Activated T-helper 17 cell treated with anti-CD3 and anti-CD28 coated beads, Interleukin-2, amount 50 U/mL, for 72 hours (primary cell): ENCODE measurements at regions not wholly inside any gene's neighbourhood (a gene's known extent, or its start where the extent isn't known, plus 50 kb on each side); places are given as distances from the start of the nearest gene placed in this dataset.
"Not testable (repeated sequence)": the region's sequence is repeated elsewhere in the genome, so short reads cannot be mapped to it uniquely, and the experiment has no call there.

Experiments used
- ATAC-seq: fragments of 150-1000 bp; cut with Tn5 transposase; replicated peaks from 2 replicates; pipeline ENCODE4 v1.10.0; 2021; ENCODE audit warnings: mild to moderate bottlenecking, moderate library complexity
- H3K27ac Mint-ChIP-seq: one replicate; pipeline ENCODE4 v1.8.0; 2022; ENCODE audit warnings: mixed read lengths
- H3K27me3 Mint-ChIP-seq: one replicate; pipeline ENCODE4 v1.8.0; 2022; ENCODE audit warnings: mixed read lengths
- H3K36me3 Mint-ChIP-seq: one replicate; pipeline ENCODE4 v1.8.0; 2022; ENCODE audit warnings: low read depth, mild to moderate bottlenecking, mixed read lengths
- H3K4me1 Mint-ChIP-seq: one replicate; pipeline ENCODE4 v1.8.0; 2022; ENCODE audit warnings: mixed read lengths
- H3K4me3 Mint-ChIP-seq: one replicate; pipeline ENCODE4 v1.8.0; 2022; ENCODE audit warnings: mild to moderate bottlenecking, mixed read lengths
- H3K9me3 Mint-ChIP-seq: one replicate; pipeline ENCODE4 v1.8.0; 2022; ENCODE audit warnings: mixed read lengths

DNA sequence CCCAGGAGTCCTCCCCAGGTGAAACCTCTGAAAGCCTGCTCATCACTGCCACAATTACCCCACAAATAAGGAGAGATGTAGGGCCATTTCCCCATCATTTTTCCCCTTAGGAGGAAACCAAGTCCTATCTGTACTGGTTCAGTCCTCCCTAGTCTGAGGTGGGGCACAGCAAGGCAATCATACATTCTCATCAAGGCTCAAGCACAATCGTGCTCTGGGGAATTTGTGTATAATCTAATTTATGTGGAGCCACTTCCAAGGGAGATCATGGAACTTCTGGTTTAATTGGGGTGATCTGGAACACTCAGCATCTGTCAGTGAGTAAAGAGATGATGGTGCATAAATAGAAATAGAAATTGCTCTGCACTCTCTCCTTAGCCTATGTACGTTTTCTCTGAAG is 546.9 kb downstream of the IGSF11 start:
- Mint-ChIP-seq H3K4me1 (no peaks in the 10 kb centered on the region), H3K4me3 (no peak overlapping the region), H3K27ac (no peak overlapping the region), H3K9me3 (peaks cover 4% of the 10 kb centered on the region), H3K27me3 (no peaks in the 10 kb centered on the region), H3K36me3 (no peaks in the 10 kb centered on the region)
- no peak for ATAC-seq

DNA sequence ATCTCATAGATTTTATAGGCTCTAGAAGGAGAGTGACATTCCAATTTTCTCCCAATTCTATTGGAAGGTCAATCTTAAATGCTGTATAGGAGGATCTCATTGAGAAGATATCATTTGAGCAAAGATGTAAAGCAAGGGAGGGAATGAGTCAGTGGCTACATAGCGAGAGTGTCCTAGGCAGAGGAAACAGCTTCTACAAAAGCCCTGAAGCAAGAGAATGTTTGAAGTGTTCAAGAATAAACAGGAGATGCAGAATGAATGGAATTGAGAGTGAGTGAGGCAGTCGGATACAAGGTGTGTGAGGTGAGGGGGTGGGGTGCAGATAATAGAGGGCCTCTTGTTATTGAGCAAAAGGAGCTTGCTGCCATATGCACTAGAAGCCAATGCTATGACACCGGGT is 545.9 kb downstream of the IGSF11 start:
- Mint-ChIP-seq H3K27ac (no peak overlapping the region), H3K9me3 (peaks cover 4% of the 10 kb centered on the region), H3K4me1 (no peaks in the 10 kb centered on the region), H3K36me3 (no peaks in the 10 kb centered on the region), H3K27me3 (no peaks in the 10 kb centered on the region), H3K4me3 (no peak overlapping the region)
- no peak for ATAC-seq

DNA sequence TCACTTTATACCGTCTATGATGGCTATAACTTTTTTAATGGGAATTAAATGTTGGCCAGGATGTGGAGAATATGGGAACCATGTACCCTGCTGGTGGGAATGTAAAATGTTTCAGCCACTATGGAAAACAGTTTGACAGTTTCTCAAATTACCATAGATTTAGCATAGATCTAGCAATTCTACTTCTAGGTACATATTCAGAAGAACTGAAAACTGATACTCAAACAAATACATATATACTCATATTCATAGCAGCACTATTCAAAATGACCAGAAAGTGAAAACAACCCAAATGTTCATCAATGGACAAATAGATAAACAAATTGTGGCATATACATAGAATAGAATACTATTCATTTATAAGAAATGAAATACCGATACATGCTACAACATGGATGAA is 539.4 kb downstream of the IGSF11 start:
- Mint-ChIP-seq H3K27me3 (no peaks in the 10 kb centered on the region), H3K9me3 (peaks cover 4% of the 10 kb centered on the region), H3K36me3 (no peaks in the 10 kb centered on the region), H3K4me3 (no peak overlapping the region), H3K4me1 (no peaks in the 10 kb centered on the region), H3K27ac (no peak overlapping the region)
- no peak for ATAC-seq

DNA sequence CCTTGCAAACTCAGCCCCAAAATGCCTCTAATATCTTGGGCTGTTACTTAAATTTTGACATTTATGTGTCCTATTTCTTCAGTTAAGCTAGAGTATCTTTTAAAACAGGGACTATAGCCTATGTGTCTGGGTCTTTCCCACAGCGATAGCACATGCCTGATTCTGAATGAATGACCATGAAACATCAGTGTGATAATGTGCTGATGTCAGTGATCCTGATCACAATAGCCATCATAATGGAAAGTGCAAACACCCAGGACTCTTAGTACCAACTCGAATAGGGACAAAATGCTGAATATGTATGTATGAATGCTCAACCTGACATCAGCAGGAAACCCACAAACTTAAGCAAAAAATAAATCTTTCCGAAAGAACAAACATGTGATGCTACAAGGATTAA is 537.4 kb downstream of the IGSF11 start:
- Mint-ChIP-seq H3K27me3 (no peaks in the 10 kb centered on the region), H3K4me1 (no peaks in the 10 kb centered on the region), H3K9me3 (no peaks in the 10 kb centered on the region), H3K4me3 (no peak overlapping the region), H3K36me3 (no peaks in the 10 kb centered on the region), H3K27ac (no peak overlapping the region)
- no peak for ATAC-seq

DNA sequence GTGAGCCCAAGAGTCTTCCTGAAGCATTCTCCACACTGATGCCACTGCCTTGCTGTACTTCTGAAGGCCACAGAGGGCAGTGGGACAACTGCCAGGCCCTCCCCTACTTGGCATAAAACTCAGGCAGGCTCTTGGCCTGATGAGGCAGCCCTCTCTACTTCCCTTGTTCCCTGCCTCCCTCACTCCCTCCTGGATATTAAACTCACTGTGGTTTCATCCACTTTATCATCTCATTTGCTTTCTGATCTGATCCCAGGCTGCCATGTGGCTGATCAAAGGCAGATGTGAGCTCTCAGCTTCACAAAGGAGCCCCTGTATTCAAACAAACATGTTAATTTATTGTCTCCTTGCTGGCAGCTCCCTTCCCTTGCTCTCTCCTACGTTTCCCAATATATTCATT is 533.5 kb downstream of the IGSF11 start:
- no peaks in the 10 kb centered on the region for H3K4me1 Mint-ChIP-seq
- no peaks in the 10 kb centered on the region for H3K27me3 Mint-ChIP-seq
- no peak for ATAC-seq
- no peaks in the 10 kb centered on the region for H3K36me3 Mint-ChIP-seq
- no peak overlapping the region for H3K4me3 Mint-ChIP-seq
- H3K9me3 Mint-ChIP-seq, result no peaks in the 10 kb centered on the region
- H3K27ac Mint-ChIP-seq, result no peak overlapping the region

DNA sequence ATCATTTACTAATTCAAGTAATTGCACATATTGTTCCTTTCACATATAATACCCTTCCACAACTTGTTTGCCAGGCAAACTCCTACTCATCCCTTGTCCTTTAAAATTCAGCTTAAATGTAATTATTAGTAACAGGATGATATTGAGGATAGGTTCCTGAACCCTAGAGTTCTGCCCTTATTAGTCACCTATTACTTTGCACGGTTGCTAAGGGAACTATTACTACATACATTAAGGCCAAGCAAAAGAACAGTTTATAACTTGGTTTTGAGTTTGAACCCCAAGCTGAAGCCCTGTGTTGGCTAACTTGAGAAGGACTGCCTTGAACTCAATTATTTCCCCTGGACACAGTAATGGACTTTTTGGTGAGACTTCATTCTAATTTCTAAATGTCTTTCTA is 529.7 kb downstream of the IGSF11 start:
- Mint-ChIP-seq H3K4me3 (no peak overlapping the region), H3K36me3 (no peaks in the 10 kb centered on the region), H3K27me3 (no peaks in the 10 kb centered on the region), H3K4me1 (no peaks in the 10 kb centered on the region), H3K27ac (no peak overlapping the region), H3K9me3 (no peaks in the 10 kb centered on the region)
- ATAC-seq, result no peak

DNA sequence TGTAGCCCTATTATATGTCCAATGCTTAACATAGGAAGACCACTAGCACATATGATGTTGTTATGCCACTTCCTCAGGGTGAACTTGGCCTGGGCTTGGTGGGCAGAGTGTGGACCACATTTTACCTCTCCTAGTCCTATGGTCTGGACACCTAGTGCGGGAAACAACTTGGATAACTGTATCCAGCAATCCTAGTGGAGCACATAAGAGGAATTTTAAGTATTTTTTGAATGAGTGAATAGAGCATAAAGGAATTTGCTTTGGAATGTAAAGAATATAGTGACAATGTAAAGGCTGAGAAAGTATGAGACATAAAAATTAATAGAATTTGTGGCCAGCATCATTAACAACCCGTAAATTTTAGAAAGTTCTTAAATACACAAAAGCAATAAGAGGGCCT is 528.9 kb downstream of the IGSF11 start:
- Mint-ChIP-seq H3K36me3 (no peaks in the 10 kb centered on the region), H3K9me3 (peaks cover 3% of the 10 kb centered on the region), H3K27ac (no peak overlapping the region), H3K27me3 (no peaks in the 10 kb centered on the region), H3K4me3 (no peak overlapping the region), H3K4me1 (no peaks in the 10 kb centered on the region)
- ATAC-seq, result no peak

DNA sequence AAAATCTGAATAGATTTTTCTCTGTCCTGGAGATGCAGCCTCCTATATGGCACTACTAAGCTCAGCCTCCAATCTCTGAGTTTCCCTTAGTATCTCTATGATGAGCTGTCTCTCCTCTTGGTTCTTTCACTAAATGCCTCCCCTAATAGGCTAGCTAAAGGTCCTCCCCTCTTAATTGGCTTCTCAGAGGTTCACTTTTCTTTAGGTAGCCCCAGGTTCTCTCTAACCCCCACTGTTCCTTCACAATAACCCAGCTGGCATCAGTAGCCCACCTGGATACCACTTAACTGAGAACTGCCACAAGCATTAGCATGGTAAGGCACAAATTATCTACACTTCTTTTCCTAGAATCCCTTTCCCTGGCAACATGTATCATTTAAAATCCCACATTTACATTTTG is 523.2 kb downstream of the IGSF11 start:
- Mint-ChIP-seq H3K36me3 (no peaks in the 10 kb centered on the region), H3K9me3 (peaks cover 12% of the 10 kb centered on the region), H3K27ac (no peak overlapping the region), H3K4me3 (no peak overlapping the region), H3K4me1 (no peaks in the 10 kb centered on the region), H3K27me3 (no peaks in the 10 kb centered on the region)
- no peak for ATAC-seq

DNA sequence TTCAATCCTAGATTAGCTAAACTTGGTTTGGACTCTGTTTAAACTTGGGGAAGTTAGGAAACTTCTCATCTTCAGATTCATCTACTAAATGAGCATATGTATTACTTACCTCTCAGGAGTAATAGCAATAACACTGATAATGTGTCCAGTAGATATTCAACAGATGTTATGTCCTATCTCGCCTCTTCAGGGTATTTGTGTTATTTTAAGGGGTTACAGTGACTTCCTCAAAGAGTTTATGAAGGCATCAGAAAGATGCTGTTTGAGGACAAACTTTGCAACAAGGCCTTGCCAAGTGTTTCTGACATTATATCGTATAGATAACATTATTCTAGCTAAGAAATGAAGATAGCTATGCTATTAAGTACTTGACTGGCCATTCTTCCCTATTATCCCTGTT is 522.3 kb downstream of the IGSF11 start:
- ATAC-seq, result no peak
- Mint-ChIP-seq H3K4me1 (no peaks in the 10 kb centered on the region), H3K27ac (no peak overlapping the region), H3K9me3 (peaks cover 12% of the 10 kb centered on the region), H3K4me3 (no peak overlapping the region), H3K27me3 (no peaks in the 10 kb centered on the region), H3K36me3 (no peaks in the 10 kb centered on the region)

DNA sequence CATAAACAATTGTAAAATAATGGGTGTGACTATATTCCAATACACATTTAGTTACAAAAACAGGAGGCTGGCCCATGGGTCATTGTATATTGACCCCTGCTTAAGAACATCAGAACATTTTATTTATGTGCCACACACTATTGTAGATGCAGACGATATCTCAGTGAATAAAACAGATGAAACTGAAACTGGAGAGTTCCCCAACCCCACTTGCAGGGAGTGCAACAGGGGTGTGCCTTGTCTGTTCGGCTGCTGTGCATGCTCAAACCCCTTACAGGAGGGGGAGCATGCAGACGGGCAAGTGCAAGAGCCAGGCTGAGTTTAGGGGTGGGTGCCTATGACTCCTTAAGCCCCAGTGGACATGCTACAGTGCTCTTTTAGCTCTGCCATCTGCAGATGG is 509.6 kb downstream of the IGSF11 start:
- H3K9me3 Mint-ChIP-seq, result peaks cover 7% of the 10 kb centered on the region
- no peak overlapping the region for H3K27ac Mint-ChIP-seq
- no peaks in the 10 kb centered on the region for H3K27me3 Mint-ChIP-seq
- no peaks in the 10 kb centered on the region for H3K4me1 Mint-ChIP-seq
- H3K4me3 Mint-ChIP-seq, result no peak overlapping the region
- H3K36me3 Mint-ChIP-seq, result no peaks in the 10 kb centered on the region
- ATAC-seq, result no peak

DNA sequence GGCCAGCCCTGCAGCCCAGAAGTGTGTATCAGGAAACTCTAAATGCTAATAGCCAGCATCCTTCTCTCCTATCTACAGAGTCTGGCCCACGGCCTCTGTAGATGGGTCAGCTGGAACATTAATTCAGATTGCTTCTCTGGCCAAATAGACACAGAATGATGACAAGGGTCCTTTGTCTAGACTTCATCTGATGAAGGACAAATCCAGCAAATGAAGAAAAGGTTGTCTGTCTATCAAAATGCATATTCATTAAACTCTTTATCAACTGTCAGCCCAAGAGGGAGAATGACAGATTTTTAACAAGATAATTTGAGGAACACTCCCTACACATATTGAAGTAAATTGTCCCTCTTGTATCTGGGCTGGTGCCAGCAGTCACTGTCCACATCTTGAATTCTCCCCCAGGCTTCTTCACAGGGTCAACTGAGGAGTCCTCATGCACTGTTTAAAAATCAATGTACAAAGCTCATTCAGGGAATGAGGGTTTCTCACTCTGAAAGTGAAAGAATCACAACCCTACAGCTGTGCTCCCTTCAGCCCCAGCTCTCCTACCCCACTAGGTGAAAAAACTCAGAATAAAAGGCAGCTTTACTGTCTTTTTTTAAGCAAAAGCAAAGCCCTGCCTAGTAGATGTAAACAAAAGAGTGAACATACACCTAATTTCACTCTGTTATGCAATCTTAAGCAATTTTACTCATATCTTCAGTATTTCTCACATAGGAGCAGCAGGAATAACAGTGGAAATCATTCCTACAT is 507.7 kb downstream of the IGSF11 start:
- no peaks in the 10 kb centered on the region for H3K27me3 Mint-ChIP-seq
- no peaks in the 10 kb centered on the region for H3K4me1 Mint-ChIP-seq
- no peaks in the 10 kb centered on the region for H3K9me3 Mint-ChIP-seq
- H3K4me3 Mint-ChIP-seq, result no peak overlapping the region
- ATAC-seq, result no peak
- H3K27ac Mint-ChIP-seq, result no peak overlapping the region
- no peaks in the 10 kb centered on the region for H3K36me3 Mint-ChIP-seq

DNA sequence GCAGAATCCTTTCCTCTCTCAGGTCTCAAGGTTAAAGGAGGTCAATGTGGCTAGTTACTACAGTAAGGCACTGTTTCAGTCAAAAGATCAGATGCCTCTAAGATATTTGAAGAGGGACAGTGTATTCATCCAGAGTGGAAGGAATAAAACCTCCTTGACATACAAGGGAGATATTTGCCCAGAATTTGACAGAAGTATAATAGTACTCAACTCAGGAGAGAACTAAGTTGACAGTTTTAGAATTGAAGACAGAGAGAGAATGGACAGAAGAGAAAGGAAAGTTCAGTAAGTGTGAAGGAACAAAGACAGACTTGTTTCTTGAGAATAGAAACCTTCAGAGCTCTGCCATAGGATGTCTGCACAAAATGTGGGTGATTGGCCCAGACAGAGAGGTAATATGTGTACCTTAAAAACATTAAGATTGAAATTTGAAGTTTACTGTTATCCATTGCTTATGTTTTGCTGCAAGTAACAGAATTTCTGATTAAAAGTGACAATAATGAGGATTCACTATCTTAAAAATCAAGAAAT is 507.1 kb downstream of the IGSF11 start:
- Mint-ChIP-seq H3K4me3 (no peak overlapping the region), H3K9me3 (no peaks in the 10 kb centered on the region), H3K36me3 (no peaks in the 10 kb centered on the region), H3K27me3 (no peaks in the 10 kb centered on the region), H3K4me1 (no peaks in the 10 kb centered on the region), H3K27ac (no peak overlapping the region)
- no peak for ATAC-seq

DNA sequence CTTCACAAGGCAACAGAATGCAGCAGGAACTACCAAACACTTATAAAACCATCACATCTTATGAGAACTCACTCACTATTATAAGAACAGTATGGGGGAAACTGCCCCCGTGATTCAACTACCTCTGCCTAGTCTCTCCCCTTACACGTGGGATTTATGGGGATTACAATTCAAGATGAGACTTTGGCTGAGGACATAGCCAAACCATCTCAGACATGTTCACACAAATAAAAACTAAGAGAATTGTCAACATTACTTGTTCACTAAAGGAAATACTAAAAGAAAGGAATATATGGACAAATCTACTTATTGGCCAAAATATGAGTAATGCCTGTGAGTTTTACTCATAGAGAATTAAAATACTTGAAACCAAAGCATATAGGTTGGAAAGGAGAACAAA is 505.1 kb downstream of the IGSF11 start:
- no peak overlapping the region for H3K4me3 Mint-ChIP-seq
- no peaks in the 10 kb centered on the region for H3K9me3 Mint-ChIP-seq
- ATAC-seq, result no peak
- H3K27me3 Mint-ChIP-seq, result no peaks in the 10 kb centered on the region
- no peak overlapping the region for H3K27ac Mint-ChIP-seq
- H3K4me1 Mint-ChIP-seq, result no peaks in the 10 kb centered on the region
- no peaks in the 10 kb centered on the region for H3K36me3 Mint-ChIP-seq

DNA sequence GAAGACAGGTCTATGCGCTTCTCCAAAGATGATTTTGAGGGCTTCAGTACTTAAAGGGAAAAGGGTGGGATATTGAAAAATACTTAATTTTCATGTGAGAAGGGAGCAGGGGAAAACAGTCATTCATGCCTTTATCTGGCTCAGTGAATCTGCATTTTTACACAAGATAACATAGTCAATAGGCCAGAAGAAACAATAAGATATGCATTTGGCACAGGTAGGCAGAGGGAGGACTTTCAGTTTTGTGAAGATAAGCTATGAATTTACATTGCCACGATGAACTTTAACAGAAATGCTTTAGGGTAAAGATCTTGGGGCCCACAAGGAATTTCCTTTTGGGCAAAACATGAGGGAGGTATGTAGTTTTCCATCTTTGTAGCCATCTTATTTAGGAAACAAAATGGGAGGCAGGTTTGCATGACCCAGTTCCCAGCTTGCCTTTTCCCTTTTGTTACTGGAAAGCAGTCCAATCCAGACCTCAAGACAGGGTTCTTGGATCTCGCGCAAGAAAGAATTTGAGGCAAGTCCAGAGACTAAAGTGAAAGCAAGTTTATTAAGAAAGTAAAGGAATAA is 504.2 kb downstream of the IGSF11 start:
- H3K4me3 Mint-ChIP-seq, result no peak overlapping the region
- no peak overlapping the region for H3K27ac Mint-ChIP-seq
- H3K36me3 Mint-ChIP-seq, result no peaks in the 10 kb centered on the region
- H3K9me3 Mint-ChIP-seq, result no peaks in the 10 kb centered on the region
- H3K27me3 Mint-ChIP-seq, result no peaks in the 10 kb centered on the region
- no peaks in the 10 kb centered on the region for H3K4me1 Mint-ChIP-seq
- no peak for ATAC-seq

DNA sequence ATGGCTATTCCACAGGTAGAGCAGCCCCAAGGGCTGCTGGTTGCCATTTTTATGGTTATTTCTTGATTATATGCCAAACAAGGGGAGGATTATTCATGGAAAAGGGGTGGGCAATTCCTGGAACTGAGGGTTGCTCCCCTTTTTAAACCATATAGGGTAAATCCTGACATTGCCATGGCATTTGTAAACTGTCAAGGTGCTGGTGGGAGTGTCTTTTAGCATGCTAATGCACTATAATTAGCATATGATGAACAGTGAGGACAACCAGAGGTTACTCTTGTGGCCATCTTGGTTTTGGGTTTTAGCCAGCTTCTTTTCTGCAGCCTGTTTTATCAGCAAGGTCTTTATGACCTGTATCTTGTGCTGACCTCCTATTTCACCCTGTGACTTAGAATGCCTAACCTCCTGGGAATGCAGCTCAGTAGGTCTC is 503.7 kb downstream of the IGSF11 start:
- H3K4me1 Mint-ChIP-seq, H3K27me3 Mint-ChIP-seq, H3K27ac Mint-ChIP-seq: not testable (repeated sequence)

More for the DNA sequence above, 503.7 kb downstream of the IGSF11 start:
- not testable (repeated sequence) for H3K4me3 Mint-ChIP-seq, H3K9me3 Mint-ChIP-seq, ATAC-seq, H3K36me3 Mint-ChIP-seq
